ENCODE measurements at regions not wholly inside any gene's neighbourhood (a gene's known extent, or its start where the extent isn't known, plus 50 kb on each side); places are given as distances from the start of the nearest gene placed in this dataset.

- TF ChIP-seq POLR2AphosphoS5 (IDR thresholded peaks at IDR 0.05; ENCODE audit: low read depth, low read length), result no peak
- no peak for TF ChIP-seq POLR2A (IDR thresholded peaks at IDR 0.05; ENCODE audit: low read depth, low read length)
Measured at GRCh38 chr13:85347251-85347650, 452.0 kb downstream of the SLITRK6 start.
